ENCODE measurements at regions not wholly inside any gene's neighbourhood (a gene's known extent, or its start where the extent isn't known, plus 50 kb on each side); places are given as distances from the start of the nearest gene placed in this dataset.

- Histone ChIP-seq H3K4me3 (ENCODE audit: low read depth, low read length, poor library complexity, severe bottlenecking) (no peak overlapping the region), H4K20me1 (ENCODE audit: insufficient read depth, low read length) (no peaks in the 10 kb centered on the region), H3F3A (ENCODE audit: insufficient read depth, low read length) (no peaks in the 10 kb centered on the region), H3K27me3 (ENCODE audit: insufficient read depth, low read length) (0 out of 2 replicates have a peak, but pooled peaks cover 4% of the 10 kb centered on the region), H3K9ac (ENCODE audit: low read length) (no peak overlapping the region), H3K9me2 (ENCODE audit: low read depth, low read length) (no peaks in the 10 kb centered on the region), H3K79me2 (ENCODE audit: insufficient read depth, low read length) (no peaks in the 10 kb centered on the region), H3K9me3 (ENCODE audit: low read length) (no peaks in the 10 kb centered on the region), H3K4me1 (ENCODE audit: insufficient read depth, low read length, severe bottlenecking) (no peaks in the 10 kb centered on the region), H3K36me3 (ENCODE audit: insufficient read depth, low read length) (no peaks in the 10 kb centered on the region), H2AFZ (ENCODE audit: low read length) (no peak overlapping the region), H3K27ac (ENCODE audit: low read depth, low read length, poor library complexity, severe bottlenecking) (no peak overlapping the region), H3K4me2 (ENCODE audit: low read length) (no peak overlapping the region)
- TF ChIP-seq, protein P1, sequence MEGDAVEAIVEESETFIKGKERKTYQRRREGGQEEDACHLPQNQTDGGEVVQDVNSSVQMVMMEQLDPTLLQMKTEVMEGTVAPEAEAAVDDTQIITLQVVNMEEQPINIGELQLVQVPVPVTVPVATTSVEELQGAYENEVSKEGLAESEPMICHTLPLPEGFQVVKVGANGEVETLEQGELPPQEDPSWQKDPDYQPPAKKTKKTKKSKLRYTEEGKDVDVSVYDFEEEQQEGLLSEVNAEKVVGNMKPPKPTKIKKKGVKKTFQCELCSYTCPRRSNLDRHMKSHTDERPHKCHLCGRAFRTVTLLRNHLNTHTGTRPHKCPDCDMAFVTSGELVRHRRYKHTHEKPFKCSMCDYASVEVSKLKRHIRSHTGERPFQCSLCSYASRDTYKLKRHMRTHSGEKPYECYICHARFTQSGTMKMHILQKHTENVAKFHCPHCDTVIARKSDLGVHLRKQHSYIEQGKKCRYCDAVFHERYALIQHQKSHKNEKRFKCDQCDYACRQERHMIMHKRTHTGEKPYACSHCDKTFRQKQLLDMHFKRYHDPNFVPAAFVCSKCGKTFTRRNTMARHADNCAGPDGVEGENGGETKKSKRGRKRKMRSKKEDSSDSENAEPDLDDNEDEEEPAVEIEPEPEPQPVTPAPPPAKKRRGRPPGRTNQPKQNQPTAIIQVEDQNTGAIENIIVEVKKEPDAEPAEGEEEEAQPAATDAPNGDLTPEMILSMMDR (IDR thresholded peaks at IDR 0.05; ENCODE audit: low read length): no peak
- TF ChIP-seq EZH2 (IDR thresholded peaks at IDR 0.05; ENCODE audit: borderline replicate concordance, low read length): no peak
Measured at GRCh38 chr17:73984941-73985340, 218.5 kb upstream of the RPL38 start.

DNA sequence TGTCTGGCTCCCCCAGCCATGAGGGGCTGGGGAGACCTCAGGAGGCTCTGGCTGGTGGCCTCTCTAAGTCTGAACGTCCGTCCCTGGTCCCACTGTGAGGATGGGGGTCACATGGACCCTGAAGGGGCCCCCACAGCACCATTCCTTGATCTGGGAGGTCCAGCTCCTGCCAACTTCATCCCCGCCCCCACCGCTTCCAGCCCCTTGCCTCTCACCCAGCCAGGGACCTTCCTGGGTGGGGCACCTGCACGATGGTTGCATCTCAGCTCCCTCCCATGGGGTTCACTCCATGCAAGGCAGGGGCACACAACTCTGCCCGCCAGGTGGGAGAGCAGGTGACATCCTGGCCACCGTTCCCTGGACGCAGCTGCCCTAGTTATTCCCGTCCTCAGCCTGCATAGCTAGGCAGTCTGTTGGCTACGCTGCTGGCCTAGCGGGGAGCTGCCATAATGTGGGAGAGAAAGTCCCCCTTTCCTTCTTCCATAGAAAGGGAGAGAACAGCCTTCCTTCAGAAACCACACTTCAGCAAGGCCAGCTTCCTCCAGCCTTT is 217.9 kb upstream of the RPL38 start:
- Histone ChIP-seq H3K27ac (ENCODE audit: low read depth, low read length, poor library complexity, severe bottlenecking) (no peak overlapping the region), H3K4me1 (ENCODE audit: insufficient read depth, low read length, severe bottlenecking) (no peaks in the 10 kb centered on the region), H2AFZ (ENCODE audit: low read length) (no peak overlapping the region), H3K27me3 (ENCODE audit: insufficient read depth, low read length) (0 out of 2 replicates have a peak, but pooled peaks cover 4% of the 10 kb centered on the region), H3K9ac (ENCODE audit: low read length) (no peak overlapping the region), H4K20me1 (ENCODE audit: insufficient read depth, low read length) (no peaks in the 10 kb centered on the region), H3K4me2 (ENCODE audit: low read length) (no peak overlapping the region), H3K79me2 (ENCODE audit: insufficient read depth, low read length) (no peaks in the 10 kb centered on the region), H3K9me3 (ENCODE audit: low read length) (no peaks in the 10 kb centered on the region), H3K4me3 (ENCODE audit: low read depth, low read length, poor library complexity, severe bottlenecking) (no peak overlapping the region), H3K9me2 (ENCODE audit: low read depth, low read length) (no peaks in the 10 kb centered on the region), H3K36me3 (ENCODE audit: insufficient read depth, low read length) (no peaks in the 10 kb centered on the region), H3F3A (ENCODE audit: insufficient read depth, low read length) (no peaks in the 10 kb centered on the region)
- no peak for TF ChIP-seq EZH2 (IDR thresholded peaks at IDR 0.05; ENCODE audit: borderline replicate concordance, low read length)
- TF ChIP-seq, protein P1 (IDR thresholded peaks at IDR 0.05; ENCODE audit: low read length): no peak

- no peak overlapping the region for H3K27ac ChIP-seq (ENCODE audit: low read depth, low read length, poor library complexity, severe bottlenecking)
- no peak overlapping the region for H3K9ac ChIP-seq (ENCODE audit: low read length)
- H3K36me3 ChIP-seq (ENCODE audit: insufficient read depth, low read length): no peaks in the 10 kb centered on the region
- H3K79me2 ChIP-seq (ENCODE audit: insufficient read depth, low read length): no peaks in the 10 kb centered on the region
- H3K4me3 ChIP-seq (ENCODE audit: low read depth, low read length, poor library complexity, severe bottlenecking): no peak overlapping the region
- H3K9me3 ChIP-seq (ENCODE audit: low read length): no peaks in the 10 kb centered on the region
- TF ChIP-seq, protein P1 (IDR thresholded peaks at IDR 0.05; ENCODE audit: low read length): no peak
- no peak for TF ChIP-seq EZH2 (IDR thresholded peaks at IDR 0.05; ENCODE audit: borderline replicate concordance, low read length)
- H3K9me2 ChIP-seq (ENCODE audit: low read depth, low read length): no peaks in the 10 kb centered on the region
- no peak overlapping the region for H3K4me2 ChIP-seq (ENCODE audit: low read length)
- no peak overlapping the region for H2AFZ ChIP-seq (ENCODE audit: low read length)
- no peaks in the 10 kb centered on the region for H3F3A ChIP-seq (ENCODE audit: insufficient read depth, low read length)
- 0 out of 2 replicates have a peak, but pooled peaks cover 4% of the 10 kb centered on the region for H3K27me3 ChIP-seq (ENCODE audit: insufficient read depth, low read length)
- H3K4me1 ChIP-seq (ENCODE audit: insufficient read depth, low read length, severe bottlenecking): no peaks in the 10 kb centered on the region
- H4K20me1 ChIP-seq (ENCODE audit: insufficient read depth, low read length): no peaks in the 10 kb centered on the region
Measured at GRCh38 chr17:73986641-73987177, 216.8 kb upstream of the RPL38 start.

Data from OCI-LY1 (cell line).